Ureter (tissue), 1 donor: ENCODE measurements at regions not wholly inside any gene's neighbourhood (a gene's known extent, or its start where the extent isn't known, plus 50 kb on each side); places are given as distances from the start of the nearest gene placed in this dataset.
"Not testable (repeated sequence)": the region's sequence is repeated elsewhere in the genome, so short reads cannot be mapped to it uniquely, and the experiment has no call there.

Experiments
- DNase-seq: peaks from one replicate; pipeline ENCODE4 v3.0.0-alpha.2; 2020; ENCODE audit warnings: low spot score
- donor health status: DM: yes; HTN: yes; CAD: no.

DNA sequence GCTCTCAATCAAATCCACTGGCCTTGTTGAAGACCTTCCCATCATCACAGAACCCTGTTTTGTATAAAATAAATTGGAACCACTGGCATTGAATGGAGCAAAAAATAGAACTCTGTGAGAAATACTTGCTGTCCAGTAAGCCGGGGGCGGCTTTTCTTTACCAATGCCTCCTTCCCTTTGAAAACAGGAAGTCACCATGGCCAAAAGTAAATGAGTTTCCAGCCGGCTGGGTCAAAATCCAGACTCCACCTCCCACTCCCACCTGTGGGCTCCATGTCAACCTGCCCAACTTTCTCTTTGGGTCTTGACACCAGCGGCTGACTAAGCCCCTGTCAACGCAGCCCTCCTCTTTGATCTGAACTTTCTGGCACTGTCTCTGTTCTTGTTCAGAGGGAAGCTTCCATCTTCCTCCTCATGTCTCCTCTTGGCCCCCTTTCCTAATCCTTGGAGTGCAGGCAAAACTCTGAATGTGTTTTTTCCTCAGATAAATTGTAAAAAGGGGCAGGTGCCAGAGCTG, 95.2 kb downstream of the TFAP2C start:
- no peak for DNase-seq

DNA sequence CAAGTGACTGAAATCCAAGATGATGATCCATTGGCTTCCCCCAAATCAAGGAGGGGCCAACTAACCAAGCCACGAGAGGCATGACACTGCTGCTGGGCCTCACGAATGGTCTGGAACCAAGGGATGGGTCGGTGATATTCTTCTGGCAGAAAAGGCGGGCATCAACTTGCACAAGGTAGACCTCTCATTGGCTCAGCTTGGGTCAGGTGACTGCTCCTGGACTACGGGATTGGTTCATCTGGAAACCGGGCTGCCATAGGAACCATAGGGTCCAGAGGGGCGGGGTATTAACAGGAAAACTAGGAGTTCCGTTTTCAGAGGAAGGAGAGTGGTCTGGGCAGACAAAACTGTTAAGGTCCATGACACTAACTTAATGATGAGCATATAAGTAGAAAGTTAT, 100.9 kb downstream of the TFAP2C start:
- no peak for DNase-seq

DNA sequence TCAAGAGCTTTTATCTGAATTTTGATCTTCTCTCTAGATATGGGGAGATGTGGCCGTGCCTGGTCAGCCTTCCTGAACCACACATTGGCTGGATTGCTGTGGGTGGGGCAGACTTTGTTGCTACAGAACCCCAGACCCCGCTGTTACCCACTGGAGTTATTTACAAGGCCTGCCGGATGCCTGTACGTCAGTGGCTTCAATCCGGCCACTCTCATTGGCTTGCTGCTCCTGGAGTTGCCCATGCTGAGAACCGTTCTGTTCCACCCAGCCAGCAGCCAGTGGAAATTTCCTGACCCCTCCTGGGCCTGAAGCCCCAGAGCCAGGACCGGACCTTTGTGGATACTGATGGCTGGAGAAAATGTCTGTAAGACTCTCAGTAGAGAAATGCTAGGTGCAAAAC, 101.9 kb downstream of the TFAP2C start:
- DNase-seq, result no peak

DNA sequence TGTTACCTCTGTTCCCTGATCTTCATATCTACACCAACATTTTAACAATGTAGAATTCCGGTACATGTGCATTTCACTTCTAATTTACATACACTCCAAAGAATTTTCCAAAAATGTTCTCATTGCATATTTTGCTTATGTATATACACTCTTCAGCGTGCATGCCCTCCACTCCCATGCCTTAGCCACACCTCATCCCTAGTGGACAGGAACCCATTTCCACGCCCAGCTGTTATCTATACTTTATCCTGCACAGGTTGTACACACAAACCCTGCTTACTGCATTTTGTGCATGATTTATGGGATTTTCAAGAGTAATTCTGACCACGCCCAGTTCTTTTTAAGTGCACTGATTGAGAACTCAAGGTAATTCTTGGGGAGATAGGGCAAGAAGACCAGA, 102.4 kb downstream of the TFAP2C start:
- no peak for DNase-seq

- DNase-seq, result no peak
These were observed 104.9 kb downstream of the TFAP2C start for GRCh38 chr20:56733967-56734366.

- no peak for DNase-seq
These were observed 106.1 kb downstream of the TFAP2C start for GRCh38 chr20:56735084-56735642.

GRCh38 chr20:56736285-56736857, 107.3 kb downstream of the TFAP2C start:
- DNase-seq, result no peak

DNA sequence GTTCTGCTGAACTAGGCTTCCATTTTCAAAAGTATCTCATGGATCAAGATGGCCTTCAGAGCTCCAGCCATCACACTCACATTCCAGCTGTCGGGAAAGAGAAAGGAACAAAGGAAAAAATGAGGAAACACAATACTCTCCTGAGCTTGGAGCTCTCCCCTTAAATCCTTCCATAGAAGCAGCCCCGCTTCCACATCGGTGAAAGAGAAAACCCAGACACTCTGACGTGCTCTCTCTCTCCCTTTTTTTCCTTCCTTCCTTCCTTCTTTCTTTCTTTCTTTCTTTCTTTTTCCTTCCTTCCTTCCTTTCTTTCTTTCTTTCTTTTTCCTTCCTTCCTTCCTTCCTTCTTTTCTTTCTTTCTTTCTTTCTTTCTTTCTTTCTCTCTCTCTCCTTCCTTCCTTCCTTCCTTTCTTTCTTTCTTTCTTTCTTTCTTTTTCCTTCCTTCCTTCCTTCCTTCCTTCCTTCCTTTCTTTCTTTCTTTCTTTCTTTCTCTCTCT, 115.3 kb downstream of the TFAP2C start:
- DNase-seq, result not testable (repeated sequence)

- no peak for DNase-seq
These were observed 119.6 kb downstream of the TFAP2C start for GRCh38 chr20:56748476-56749377.

- no peak for DNase-seq
These were observed 121.3 kb downstream of the TFAP2C start for GRCh38 chr20:56750430-56750829.

GRCh38 chr20:56752274-56752673, 123.2 kb downstream of the TFAP2C start:
- no peak for DNase-seq

- no peak for DNase-seq
These were observed 126.1 kb downstream of the TFAP2C start for GRCh38 chr20:56755201-56755600.

DNA sequence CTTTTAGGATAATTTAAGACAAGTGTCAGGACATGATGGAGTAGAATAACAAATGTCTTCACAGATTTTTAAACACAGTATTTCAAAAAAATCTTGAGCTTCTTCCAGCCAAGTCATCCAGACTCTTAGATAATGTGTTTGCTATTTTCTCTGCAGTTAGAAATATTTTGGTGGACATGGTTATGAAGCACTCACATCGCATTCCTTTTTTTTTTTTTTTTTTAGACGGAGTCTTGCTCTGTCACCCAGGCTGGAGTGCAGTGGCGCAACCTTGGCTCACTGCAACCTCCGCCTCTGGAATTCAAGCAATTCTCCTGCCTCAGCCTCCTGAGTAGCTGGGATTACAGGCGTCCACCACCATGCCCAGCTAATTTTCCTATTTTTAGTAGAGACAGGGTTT, 127.6 kb downstream of the TFAP2C start:
- DNase-seq, result not testable (repeated sequence)

DNA sequence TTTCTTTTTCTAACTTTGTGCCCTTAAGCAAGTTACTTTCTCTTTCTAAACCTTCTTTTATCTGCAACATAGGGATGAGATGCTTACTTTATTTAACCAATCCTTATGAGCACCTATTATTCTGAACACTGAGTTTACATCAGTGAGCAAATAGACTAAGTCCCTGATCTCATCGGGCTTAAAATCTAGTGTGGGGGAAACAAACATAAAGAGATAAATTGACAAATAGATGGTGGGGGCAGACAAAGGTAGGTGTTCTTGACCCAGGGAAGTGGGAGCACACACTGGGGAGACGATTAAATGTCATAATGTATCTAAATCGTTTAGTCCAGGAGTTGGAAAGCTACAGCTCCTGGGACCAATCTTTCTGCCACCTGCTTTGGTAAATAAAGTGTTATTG, 129.6 kb downstream of the TFAP2C start:
- DNase-seq, result no peak

DNA sequence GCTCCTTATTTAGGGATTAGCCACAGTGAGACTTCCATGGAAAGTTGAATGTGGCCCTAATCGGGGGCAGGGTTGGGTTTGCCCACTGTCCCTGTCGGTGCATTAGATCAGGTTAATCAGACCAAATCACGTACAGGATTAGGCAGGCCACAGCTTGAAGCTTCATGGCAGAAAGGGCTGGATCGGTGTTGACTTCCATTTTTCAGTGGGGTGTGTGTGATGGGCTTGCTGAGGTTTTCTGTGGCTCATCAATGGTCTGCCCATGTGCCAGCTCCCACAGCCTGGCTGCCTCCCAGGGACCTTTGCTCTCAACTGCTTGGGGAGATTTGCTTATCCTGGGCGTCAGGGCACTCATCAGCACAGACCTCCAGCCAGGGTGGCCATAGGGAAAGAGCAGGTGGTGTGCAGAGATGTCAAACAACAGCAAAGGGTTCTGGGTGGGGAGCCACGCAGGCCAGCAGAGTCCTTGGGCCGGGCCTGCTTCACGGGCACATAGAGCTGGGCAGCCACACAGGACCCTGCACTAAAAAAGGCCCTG, 130.7 kb downstream of the TFAP2C start:
- no peak for DNase-seq

DNA sequence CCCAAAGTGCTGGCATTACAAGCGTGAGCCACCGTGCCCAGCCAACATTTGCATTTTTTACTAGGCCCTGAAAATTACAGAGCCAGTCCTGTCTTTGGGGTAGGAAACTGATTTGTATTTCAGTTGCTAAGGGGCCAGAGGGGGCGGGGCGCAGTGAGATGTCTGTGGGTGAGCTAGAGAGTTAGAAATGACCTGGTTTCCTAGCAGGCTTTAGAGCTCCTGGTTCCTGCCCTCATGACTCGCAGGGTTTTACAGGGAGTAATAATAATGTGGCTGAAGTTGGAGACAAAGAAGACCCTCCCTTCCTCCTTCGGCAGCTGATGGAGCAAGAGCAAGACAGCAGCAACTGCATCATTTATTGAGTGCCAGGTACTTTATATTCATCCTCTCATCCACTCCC, 131.5 kb downstream of the TFAP2C start:
- no peak for DNase-seq

GRCh38 chr20:56761393-56761792, 132.3 kb downstream of the TFAP2C start:
- no peak for DNase-seq

- no peak for DNase-seq
These were observed 133.3 kb downstream of the TFAP2C start for GRCh38 chr20:56762401-56762800.

GRCh38 chr20:56762829-56763228, 133.7 kb downstream of the TFAP2C start:
- DNase-seq, result no peak

DNA sequence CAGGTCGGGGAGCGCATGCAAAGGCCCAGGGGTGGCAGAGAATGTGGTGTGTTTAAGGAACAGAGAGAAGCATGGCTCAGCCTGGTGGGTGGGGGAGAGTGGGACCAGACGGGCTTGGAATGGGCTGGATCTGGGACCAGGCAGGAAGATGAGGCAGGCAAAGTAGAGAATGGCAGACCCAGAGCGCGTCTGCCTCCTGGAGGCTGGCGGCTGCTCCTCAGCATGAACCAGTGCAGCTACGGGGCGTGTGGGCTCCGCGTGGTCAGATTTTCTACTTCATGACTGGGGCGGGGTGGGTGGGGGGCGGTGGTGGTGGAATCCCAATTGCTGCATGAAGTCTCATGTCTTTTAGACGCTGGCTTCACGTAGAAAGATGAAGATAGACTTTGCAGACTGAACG, 135.6 kb downstream of the TFAP2C start:
- no peak for DNase-seq

GRCh38 chr20:56765172-56766073, 136.3 kb downstream of the TFAP2C start:
- no peak for DNase-seq
